GM18508 (cell line): ENCODE measurements at regions not wholly inside any gene's neighbourhood (a gene's known extent, or its start where the extent isn't known, plus 50 kb on each side); places are given as distances from the start of the nearest gene placed in this dataset.
"Not testable (repeated sequence)": the region's sequence is repeated elsewhere in the genome, so short reads cannot be mapped to it uniquely, and the experiment has no call there.

Experiments used
- ATAC-seq: cut with Tn5 transposase; IDR thresholded peaks from one replicate; pipeline ENCODE4 v1.9.1; 2021; ENCODE audit warnings: moderate number of reproducible peaks; ENCODE audit not compliant: insufficient read depth, unreplicated experiment

GRCh38 chr6:86872810-86873209 lies 64.5 kb upstream of the HTR1E start:
- ATAC-seq = not testable (repeated sequence)

GRCh38 chr6:86871681-86872080 lies 65.6 kb upstream of the HTR1E start:
- ATAC-seq = no peak

DNA sequence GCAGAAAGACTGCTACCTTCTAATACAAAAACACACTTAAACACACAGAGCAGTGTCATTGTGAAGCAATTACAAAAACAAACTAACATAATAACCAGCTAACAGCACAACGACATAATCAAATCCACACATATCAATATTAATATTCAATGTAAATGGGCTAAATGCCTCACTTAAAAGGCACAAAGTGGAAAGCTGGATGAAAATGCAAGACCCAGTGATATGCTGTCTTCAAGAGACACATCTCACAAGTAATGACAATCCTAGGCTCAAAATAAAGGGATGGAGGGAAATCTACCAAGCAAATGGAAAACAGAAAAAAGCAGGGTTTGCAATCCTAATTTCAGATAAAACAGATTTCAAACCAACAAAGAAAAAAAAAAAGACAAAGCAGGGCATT lies 67.8 kb upstream of the HTR1E start:
- no peak for ATAC-seq

DNA sequence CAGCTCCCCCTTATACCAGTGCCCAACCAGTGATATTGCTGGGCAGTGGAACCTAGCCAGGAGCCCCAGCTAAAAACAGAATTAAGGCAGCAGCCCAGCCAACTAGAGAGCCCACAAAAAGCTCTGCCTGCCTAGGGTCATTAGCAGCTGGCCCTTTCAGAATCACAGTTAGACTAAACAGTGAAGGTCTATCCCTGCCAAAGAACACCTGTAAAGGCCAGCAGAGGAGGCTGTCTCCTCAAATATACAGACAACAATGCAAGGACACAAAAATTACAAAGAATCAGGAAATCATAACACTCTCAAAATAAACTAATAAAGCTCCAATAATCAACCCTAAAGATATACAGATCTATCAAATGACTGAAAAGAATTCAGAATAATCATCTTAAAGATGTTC lies 77.8 kb upstream of the HTR1E start:
- ATAC-seq = no peak

GRCh38 chr6:86858970-86859369 lies 78.4 kb upstream of the HTR1E start:
- no peak for ATAC-seq

DNA sequence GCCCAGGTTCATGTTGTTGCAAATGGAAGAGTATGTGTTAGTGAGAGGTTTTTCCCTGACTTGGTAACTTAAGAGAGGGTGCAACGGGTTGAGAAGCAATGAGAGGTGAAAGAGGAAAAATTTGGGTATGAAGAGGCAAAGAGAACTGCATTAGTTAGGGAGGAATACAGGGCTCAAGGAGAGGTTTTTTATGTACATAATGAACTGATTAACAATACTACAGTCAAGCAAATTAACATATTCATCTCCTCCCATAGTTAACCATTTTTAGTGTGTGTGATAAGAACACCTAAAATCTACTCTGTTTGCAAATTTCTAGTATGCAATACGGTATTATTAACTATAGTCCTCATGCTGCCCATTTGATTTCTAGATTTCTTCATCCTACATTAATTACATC lies 79.5 kb upstream of the HTR1E start:
- ATAC-seq = no peak

GRCh38 chr6:86856937-86857563 lies 80.3 kb upstream of the HTR1E start:
- no peak for ATAC-seq

GRCh38 chr6:86856379-86856778 lies 80.9 kb upstream of the HTR1E start:
- ATAC-seq = no peak

DNA sequence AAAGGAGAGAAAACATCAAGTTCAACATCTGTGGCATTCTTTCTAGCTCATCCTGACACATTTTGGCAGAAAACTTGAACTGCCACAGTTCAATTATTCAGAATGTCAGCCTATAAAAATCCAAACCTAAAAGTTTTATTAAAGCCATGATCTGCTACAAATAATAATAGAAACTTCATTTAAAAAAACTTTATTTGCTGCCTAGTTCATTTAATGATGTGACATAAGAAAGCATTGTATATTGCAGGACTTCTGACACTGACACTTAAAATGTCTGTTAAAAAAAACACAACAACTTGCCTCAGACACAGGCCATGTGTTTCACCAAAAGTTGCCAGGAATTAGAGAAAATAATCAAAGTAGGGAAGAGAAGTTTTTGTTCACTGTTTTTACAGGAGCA lies 88.3 kb upstream of the HTR1E start:
- no peak for ATAC-seq

- ATAC-seq = no peak
Measured at GRCh38 chr6:86832686-86833085, 104.6 kb upstream of the HTR1E start.

GRCh38 chr6:86825436-86825835 lies 111.9 kb upstream of the HTR1E start:
- ATAC-seq = no peak

GRCh38 chr6:86822747-86823146 lies 114.6 kb upstream of the HTR1E start:
- no peak for ATAC-seq

DNA sequence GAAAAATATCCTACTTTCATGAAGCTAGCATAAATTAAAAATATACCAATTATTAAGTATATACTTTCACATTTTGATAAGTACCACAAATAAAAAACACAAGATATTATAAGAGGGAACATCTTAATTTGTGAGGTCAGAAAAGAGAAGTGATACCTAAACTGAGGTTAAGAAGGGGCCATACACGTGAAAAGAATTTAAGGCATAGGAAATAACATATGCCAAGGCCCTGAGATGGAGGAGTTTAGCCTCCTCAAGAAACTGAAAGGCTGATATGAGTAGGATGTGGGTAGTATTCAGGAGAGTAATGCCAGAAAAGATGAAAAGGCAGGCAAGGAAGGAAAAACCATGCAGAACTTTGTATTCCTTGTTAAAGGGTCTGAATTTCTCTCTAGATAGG lies 116.6 kb upstream of the HTR1E start:
- ATAC-seq = no peak

- no peak for ATAC-seq
Measured at GRCh38 chr6:86793649-86794048, 143.7 kb upstream of the HTR1E start.

DNA sequence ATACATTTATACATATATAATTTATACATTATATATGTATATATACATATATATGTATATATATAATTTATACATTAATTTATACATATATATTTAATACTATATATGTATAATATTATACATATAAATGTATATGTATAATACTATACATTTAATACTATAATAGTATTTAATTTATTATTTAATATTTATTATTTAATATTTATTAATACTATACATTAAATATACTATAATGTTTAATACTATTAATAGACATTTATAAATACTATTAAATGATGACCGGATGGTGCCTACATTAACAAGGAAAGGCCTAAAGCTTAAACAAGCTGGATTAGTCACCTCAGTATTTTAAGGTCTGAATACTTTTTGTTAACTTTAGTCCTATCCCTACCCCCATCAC lies 145.9 kb upstream of the HTR1E start:
- ATAC-seq = no peak

- no peak for ATAC-seq
Measured at GRCh38 chr6:86789779-86790411, 147.4 kb upstream of the HTR1E start.

DNA sequence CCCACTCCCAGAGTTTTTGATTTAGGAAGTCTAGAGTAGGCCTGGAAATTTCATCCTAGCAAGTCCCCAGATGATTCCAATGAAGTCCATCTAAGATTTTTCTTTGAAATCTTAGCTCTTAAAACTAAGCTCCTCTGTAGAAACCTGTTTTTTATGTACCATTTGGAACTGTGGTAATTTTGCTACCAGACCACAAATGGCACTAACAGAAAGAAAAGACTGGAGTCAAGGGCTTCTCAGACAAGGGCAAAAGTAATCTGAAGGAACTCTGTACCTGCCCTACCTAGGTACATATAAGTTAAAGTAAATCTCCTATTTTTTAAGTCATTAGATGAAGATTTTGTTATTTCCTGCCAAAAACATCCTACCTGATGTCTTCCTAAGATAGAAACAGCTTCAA lies 155.0 kb upstream of the HTR1E start:
- ATAC-seq = no peak

DNA sequence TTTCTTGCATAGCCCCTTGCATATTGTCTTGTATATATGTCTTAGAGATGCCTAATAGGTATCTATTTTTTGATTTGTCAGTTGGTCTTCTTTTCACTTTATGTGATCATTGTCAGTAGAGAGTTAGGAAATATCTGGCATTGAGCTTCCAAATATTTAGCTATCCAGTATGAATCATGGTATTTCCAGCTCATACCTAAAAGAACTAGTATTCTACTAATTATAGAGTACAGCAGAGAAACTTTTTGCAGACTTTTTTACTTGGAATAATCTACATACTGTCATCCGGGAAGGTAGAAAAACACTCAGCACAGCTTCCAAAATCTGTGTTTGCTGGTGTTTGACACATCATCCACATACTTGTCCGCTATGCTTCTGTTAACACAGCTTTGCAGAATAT lies 156.4 kb upstream of the HTR1E start:
- no peak for ATAC-seq

DNA sequence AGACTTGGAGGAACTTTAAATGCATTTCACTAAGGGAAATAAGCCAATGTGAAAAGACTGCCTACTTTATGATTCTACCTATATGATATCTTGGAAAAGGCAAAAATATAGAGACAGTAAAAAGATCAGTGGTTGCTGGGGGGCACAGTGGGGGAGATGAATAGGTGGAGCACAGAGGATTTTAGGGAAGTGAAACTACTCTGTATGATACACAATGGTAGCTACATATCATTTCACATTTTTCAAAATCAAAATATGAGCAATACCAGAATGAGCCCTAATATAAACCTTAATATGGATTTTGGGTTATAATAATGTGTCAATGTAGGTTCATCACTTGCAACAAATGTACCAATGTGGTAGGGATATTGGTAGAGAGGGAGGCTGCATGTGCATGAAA lies 161.4 kb upstream of the HTR1E start:
- ATAC-seq = no peak

GRCh38 chr6:86765211-86765610 lies 172.1 kb upstream of the HTR1E start:
- no peak for ATAC-seq

DNA sequence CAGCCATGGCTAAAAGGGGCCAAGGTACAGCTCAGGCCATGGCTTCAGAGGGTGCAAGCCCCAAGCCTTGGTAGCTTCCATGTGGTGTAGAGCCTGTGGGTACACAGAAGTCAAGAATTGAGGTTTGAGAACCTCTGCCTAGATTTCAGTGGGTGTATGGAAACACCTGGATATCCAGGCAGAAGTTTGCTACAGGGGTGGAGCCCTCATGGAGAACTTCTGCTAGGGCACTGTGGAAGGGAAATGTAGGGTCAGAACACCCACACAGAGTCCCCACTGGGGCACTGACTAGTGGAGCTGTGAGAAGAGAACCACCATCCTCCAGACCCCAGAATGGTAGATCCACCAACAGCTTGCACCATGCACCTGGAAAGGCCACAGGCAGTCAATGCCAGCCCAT lies 177.4 kb upstream of the HTR1E start:
- ATAC-seq = not testable (repeated sequence)

- no peak for ATAC-seq
Measured at GRCh38 chr6:86756640-86757229, 180.6 kb upstream of the HTR1E start.
